Endothelial cell of umbilical vein (primary cell): ENCODE measurements at regions not wholly inside any gene's neighbourhood (a gene's known extent, or its start where the extent isn't known, plus 50 kb on each side); places are given as distances from the start of the nearest gene placed in this dataset.

Experiments
- BruUV-seq: library from RNA; stranded (reverse); fragments of 400-500 nt; replicated peaks from 2 replicates; lab custom pipeline; 2021; lab: Mats Ljungman, UMichigan
- CTCF ChIA-PET: fragments of 300-600, 350-600 bp; sonication (Branson Sonifier 250); formaldehyde crosslinking; loops from one replicate; lab custom pipeline; 2021; ENCODE audit warnings: antibody characterized with exemption, inconsistent platforms; lab: Charles Lee
- POLR2A ChIA-PET: fragments of 300-600, 350-600 bp; sonication (Branson Sonifier 250); formaldehyde crosslinking; loops from one replicate; lab custom pipeline; 2021; ENCODE audit warnings: antibody characterized with exemption, inconsistent platforms; lab: Charles Lee
- DNase-seq: peaks from one replicate; pipeline ENCODE4 v3.0.0-alpha.2; 2011; ENCODE audit warnings: low read depth, low spot score
- FAIRE-seq: peaks from 2 replicates; lab custom pipeline; 2011; peaks lifted over from hg19 to GRCh38; lab: Jason Lieb, UNC
- H2AFZ ChIP-seq: 2 replicates; pipeline ENCODE4 v1.6.0; 2012; ENCODE audit warnings: low read depth, low read length, control low read depth, inconsistent platforms
- H3K27ac ChIP-seq: 2 replicates; pipeline ENCODE4 v1.5.1; 2011; ENCODE audit warnings: low read depth, mild to moderate bottlenecking, control low read depth, low read length, moderate library complexity; ENCODE audit not compliant: insufficient read depth
- H3K27me3 ChIP-seq, 2 experiments: 2 replicates each; pipeline versions ENCODE4 v1.6.0 to v1.6.1; 2011; ENCODE audit warnings: low read length in 2 of 2, mixed read lengths in 1 of 2; ENCODE audit not compliant: control insufficient read depth in 2 of 2, insufficient read depth in 2 of 2
- H3K36me3 ChIP-seq, 2 experiments: 2 replicates in 1 of 2; 3 replicates in 1 of 2; pipeline ENCODE4 v1.5.1; 2011; ENCODE audit warnings: low read length in 2 of 2, mild to moderate bottlenecking in 1 of 2, moderate library complexity in 1 of 2; ENCODE audit not compliant: control insufficient read depth in 2 of 2, insufficient read depth in 2 of 2; ENCODE audit errors: extremely low read depth in 1 of 2
- H3K4me1 ChIP-seq: 3 replicates; pipeline ENCODE4 v1.5.1; 2011; ENCODE audit warnings: mild to moderate bottlenecking, low read length; ENCODE audit not compliant: control insufficient read depth, insufficient read depth; ENCODE audit errors: extremely low read depth
- H3K4me2 ChIP-seq: 2 replicates; pipeline ENCODE4 v1.6.1; 2011; ENCODE audit warnings: low read length, control low read depth, mixed read lengths; ENCODE audit not compliant: insufficient read depth
- H3K4me3 ChIP-seq, 3 experiments: fragments of 200-600 bp in 1 of 3; sonication (generic), shearing (Covaris generic) in 1 of 3; replicated peaks in 1 of 3; 2 replicates each; pipeline ENCODE4 v1.5.1; 2011 to 2016; ENCODE audit warnings: control low read depth in 3 of 3, low read length in 3 of 3, mild to moderate bottlenecking in 2 of 3, inconsistent platforms in 1 of 3, low read depth in 1 of 3, moderate library complexity in 1 of 3; ENCODE audit not compliant: insufficient read depth in 1 of 3
- H3K79me2 ChIP-seq: 2 replicates; pipeline ENCODE4 v1.6.0; 2012; ENCODE audit warnings: low read length, inconsistent platforms; ENCODE audit not compliant: control insufficient read depth, insufficient read depth
- H3K9ac ChIP-seq: replicated peaks from 2 replicates; pipeline ENCODE3; 2011; ENCODE audit warnings: low read length, control low read depth; ENCODE audit not compliant: insufficient read depth; ENCODE audit errors: extremely low read depth
- H3K9me1 ChIP-seq: replicated peaks from 3 replicates; pipeline ENCODE4 v1.6.0; 2011; ENCODE audit warnings: mild to moderate bottlenecking, low read length; ENCODE audit not compliant: control insufficient read depth, insufficient read depth; ENCODE audit errors: extremely low read depth
- H3K9me3 ChIP-seq: replicated peaks from 2 replicates; pipeline ENCODE4 v1.5.1; 2012; ENCODE audit warnings: low read length, inconsistent platforms; ENCODE audit not compliant: control insufficient read depth, insufficient read depth
- H4K20me1 ChIP-seq: replicated peaks from 2 replicates; pipeline ENCODE3; 2011; ENCODE audit warnings: mild to moderate bottlenecking, low read length; ENCODE audit not compliant: control insufficient read depth, insufficient read depth; ENCODE audit errors: extremely low read depth
- EZH2 ChIP-seq: IDR thresholded peaks from 2 replicates; pipeline ENCODE4 v1.6.1; 2012; ENCODE audit warnings: borderline replicate concordance, low read depth, mild to moderate bottlenecking, moderate library complexity, low read length, inconsistent platforms; ENCODE audit not compliant: severe bottlenecking
- FOS ChIP-seq: IDR thresholded peaks from 2 replicates; pipeline ENCODE4 v1.6.1; 2011; ENCODE audit warnings: mild to moderate bottlenecking, low read length, moderate library complexity, borderline replicate concordance; ENCODE audit not compliant: insufficient read depth
- GATA2 ChIP-seq: IDR thresholded peaks from 2 replicates; pipeline ENCODE4 v1.7.0; 2011; ENCODE audit warnings: low read depth, mild to moderate bottlenecking, moderate library complexity, mixed read lengths, low read length; ENCODE audit not compliant: insufficient read length, insufficient read depth
- JUN ChIP-seq: IDR thresholded peaks from 2 replicates; pipeline ENCODE4 v1.6.1; 2011; ENCODE audit warnings: borderline replicate concordance, low read depth; ENCODE audit not compliant: insufficient read length, insufficient read depth
- MYC ChIP-seq: IDR thresholded peaks from one replicate; pipeline ENCODE4 v1.6.1; 2011; ENCODE audit warnings: mild to moderate bottlenecking, low read depth, low read length
- POLR2A ChIP-seq: IDR thresholded peaks from 2 replicates; pipeline ENCODE4 v1.6.1; 2012; ENCODE audit warnings: low read depth, mild to moderate bottlenecking, control low read depth, low read length
- POLR2AphosphoS5 ChIP-seq: IDR thresholded peaks from 2 replicates; pipeline ENCODE4 v1.6.1; 2012; ENCODE audit warnings: low read depth, mild to moderate bottlenecking, control low read depth, low read length, moderate library complexity; ENCODE audit not compliant: insufficient read depth
- dilution Hi-C: fragments of 300-500 bp; cut with MboI; formaldehyde crosslinking; loops from one replicate; pipeline ENCODE4 v1.15.0; 2019; ENCODE audit warnings: low sequenced_read_pairs; ENCODE audit not compliant: extremely low pct_ligation_motif_present
- intact Hi-C: fragments of 100-400 bp; cut with micrococcal nuclease; formaldehyde crosslinking; loops from one replicate; pipeline ENCODE4 v1.10.0; 2022
- TF ChIP-seq, protein P1 (sequence below), 2 donors: IDR thresholded peaks; 1 replicate in 1 of 2; 2 replicates in 1 of 2; pipeline ENCODE4 v1.5.1; 2011; ENCODE audit warnings: low read length in 2 of 2, mild to moderate bottlenecking in 2 of 2, moderate library complexity in 2 of 2, control low read depth in 1 of 2, inconsistent platforms in 1 of 2, low read depth in 1 of 2; ENCODE audit not compliant: insufficient read depth in 1 of 2; ENCODE audit errors: extremely low read depth in 1 of 2
- TF ChIP-seq, protein P2 (sequence below): IDR thresholded peaks from 2 replicates; pipeline ENCODE4 v1.6.1; 2011; ENCODE audit not compliant: insufficient read depth, insufficient read length

DNA sequence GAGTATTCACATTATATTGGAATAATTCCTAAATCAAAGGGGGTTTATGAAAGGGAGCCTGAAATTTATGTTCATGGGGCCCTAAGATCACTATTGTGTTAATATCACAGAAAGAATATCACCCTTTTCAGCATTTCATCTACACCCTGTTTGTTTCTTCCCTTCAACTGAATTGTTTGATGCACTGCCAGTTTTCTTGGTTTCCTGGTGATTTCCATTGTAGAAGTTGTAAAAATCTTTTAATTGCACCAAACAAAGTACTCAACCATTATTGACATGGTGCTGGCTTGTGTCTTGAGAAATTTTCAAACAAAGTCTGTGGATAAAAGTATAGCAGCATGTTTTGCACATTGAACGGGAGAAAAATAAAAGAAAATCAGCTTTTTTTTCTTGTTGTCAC lies 154.8 kb upstream of the PRKD1 start:
- Histone ChIP-seq H3K4me3 (no peak overlapping the region), H3K36me3 (no peaks in the 10 kb centered on the region), H3K9me3 (no peaks in the 10 kb centered on the region), H3K27me3 (no peaks in the 10 kb centered on the region), H3K79me2 (no peaks in the 10 kb centered on the region), H4K20me1 (no peaks in the 10 kb centered on the region), H3K27ac (no peak overlapping the region), H3K4me1 (no peaks in the 10 kb centered on the region), H3K4me2 (no peak overlapping the region), H2AFZ (no peak overlapping the region), H3K9ac (no peak overlapping the region), H3K9me1 (no peaks in the 10 kb centered on the region)
- DNase-seq (no peak), FAIRE-seq (no peak)
- intact Hi-C loops = no loop called here
- TF ChIP-seq, protein P1, sequence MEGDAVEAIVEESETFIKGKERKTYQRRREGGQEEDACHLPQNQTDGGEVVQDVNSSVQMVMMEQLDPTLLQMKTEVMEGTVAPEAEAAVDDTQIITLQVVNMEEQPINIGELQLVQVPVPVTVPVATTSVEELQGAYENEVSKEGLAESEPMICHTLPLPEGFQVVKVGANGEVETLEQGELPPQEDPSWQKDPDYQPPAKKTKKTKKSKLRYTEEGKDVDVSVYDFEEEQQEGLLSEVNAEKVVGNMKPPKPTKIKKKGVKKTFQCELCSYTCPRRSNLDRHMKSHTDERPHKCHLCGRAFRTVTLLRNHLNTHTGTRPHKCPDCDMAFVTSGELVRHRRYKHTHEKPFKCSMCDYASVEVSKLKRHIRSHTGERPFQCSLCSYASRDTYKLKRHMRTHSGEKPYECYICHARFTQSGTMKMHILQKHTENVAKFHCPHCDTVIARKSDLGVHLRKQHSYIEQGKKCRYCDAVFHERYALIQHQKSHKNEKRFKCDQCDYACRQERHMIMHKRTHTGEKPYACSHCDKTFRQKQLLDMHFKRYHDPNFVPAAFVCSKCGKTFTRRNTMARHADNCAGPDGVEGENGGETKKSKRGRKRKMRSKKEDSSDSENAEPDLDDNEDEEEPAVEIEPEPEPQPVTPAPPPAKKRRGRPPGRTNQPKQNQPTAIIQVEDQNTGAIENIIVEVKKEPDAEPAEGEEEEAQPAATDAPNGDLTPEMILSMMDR (IDR thresholded peaks at IDR 0.05; ENCODE audit: extremely low read depth in 1 of 2, insufficient read depth in 1 of 2, low read depth in 1 of 2, low read length in 2 of 2) = no peak
- TF ChIP-seq, protein P2, sequence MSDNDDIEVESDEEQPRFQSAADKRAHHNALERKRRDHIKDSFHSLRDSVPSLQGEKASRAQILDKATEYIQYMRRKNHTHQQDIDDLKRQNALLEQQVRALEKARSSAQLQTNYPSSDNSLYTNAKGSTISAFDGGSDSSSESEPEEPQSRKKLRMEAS = no peak
- TF ChIP-seq POLR2AphosphoS5 (no peak), FOS (no peak), MYC (no peak), GATA2 (no peak), EZH2 (no peak), JUN (no peak), POLR2A (no peak)
- dilution Hi-C loops = no loop called here
- CTCF ChIA-PET = no interaction called here
- BruUV-seq = no TSS peak
- POLR2A ChIA-PET = no interaction called here
